ENCODE measurements at regions not wholly inside any gene's neighbourhood (a gene's known extent, or its start where the extent isn't known, plus 50 kb on each side); places are given as distances from the start of the nearest gene placed in this dataset.

DNA sequence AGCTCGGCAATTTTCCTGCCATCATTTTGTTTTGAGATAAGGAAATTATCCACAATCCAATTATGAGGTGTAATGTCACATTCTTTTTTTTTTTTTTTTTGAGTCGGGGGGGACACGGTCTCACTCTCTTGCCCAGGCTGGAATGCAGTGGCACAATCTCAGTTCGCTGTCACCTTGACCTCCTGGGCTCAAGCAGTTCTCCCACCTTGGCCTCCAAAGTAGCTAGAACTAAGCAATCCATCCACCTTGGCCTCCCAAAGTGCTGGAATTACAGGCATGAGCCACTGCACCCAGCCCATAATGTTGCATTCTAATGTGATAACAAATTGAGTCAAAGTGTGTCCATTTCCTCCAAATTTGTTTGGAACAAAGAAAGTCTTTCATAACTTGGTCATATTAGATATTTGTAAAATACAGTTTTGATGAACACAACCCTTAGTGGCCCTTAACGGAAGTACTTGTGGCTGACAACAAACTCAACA lies 144.1 kb upstream of the AFDN start:
- no peak overlapping the region for H3K4me3 ChIP-seq (ENCODE audit: low read depth, low read length)
- TF ChIP-seq, protein P1, sequence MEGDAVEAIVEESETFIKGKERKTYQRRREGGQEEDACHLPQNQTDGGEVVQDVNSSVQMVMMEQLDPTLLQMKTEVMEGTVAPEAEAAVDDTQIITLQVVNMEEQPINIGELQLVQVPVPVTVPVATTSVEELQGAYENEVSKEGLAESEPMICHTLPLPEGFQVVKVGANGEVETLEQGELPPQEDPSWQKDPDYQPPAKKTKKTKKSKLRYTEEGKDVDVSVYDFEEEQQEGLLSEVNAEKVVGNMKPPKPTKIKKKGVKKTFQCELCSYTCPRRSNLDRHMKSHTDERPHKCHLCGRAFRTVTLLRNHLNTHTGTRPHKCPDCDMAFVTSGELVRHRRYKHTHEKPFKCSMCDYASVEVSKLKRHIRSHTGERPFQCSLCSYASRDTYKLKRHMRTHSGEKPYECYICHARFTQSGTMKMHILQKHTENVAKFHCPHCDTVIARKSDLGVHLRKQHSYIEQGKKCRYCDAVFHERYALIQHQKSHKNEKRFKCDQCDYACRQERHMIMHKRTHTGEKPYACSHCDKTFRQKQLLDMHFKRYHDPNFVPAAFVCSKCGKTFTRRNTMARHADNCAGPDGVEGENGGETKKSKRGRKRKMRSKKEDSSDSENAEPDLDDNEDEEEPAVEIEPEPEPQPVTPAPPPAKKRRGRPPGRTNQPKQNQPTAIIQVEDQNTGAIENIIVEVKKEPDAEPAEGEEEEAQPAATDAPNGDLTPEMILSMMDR (IDR thresholded peaks at IDR 0.05; ENCODE audit: low read depth, low read length, missing control alignments), result no peak
- DNase-seq, result no peak
- no peaks in the 10 kb centered on the region for H3K36me3 ChIP-seq (replicated peaks)
- peak overlapping the region; percentile 54 for H3K27ac ChIP-seq
- peaks cover 3% of the 10 kb centered on the region for H3K27me3 ChIP-seq (replicated peaks)
- in situ Hi-C loops (cut with HindIII; ENCODE audit: low pct_ligation_motif_present, low sequenced_read_pairs), result no loop called here

GRCh38 chr6:167683028-167683862 lies 143.5 kb upstream of the AFDN start:
- H3K4me3 ChIP-seq (ENCODE audit: low read depth, low read length), result no peak overlapping the region
- DNase-seq, result peak; percentile 93
- no peaks in the 10 kb centered on the region for H3K27me3 ChIP-seq (replicated peaks)
- H3K27ac ChIP-seq, result peak overlapping the region; percentile 54
- no peaks in the 10 kb centered on the region for H3K36me3 ChIP-seq (replicated peaks)
- TF ChIP-seq, protein P1 (IDR thresholded peaks at IDR 0.05; ENCODE audit: low read depth, low read length, missing control alignments), result no peak
- in situ Hi-C loops (cut with HindIII; ENCODE audit: low pct_ligation_motif_present, low sequenced_read_pairs), result no loop called here

DNA sequence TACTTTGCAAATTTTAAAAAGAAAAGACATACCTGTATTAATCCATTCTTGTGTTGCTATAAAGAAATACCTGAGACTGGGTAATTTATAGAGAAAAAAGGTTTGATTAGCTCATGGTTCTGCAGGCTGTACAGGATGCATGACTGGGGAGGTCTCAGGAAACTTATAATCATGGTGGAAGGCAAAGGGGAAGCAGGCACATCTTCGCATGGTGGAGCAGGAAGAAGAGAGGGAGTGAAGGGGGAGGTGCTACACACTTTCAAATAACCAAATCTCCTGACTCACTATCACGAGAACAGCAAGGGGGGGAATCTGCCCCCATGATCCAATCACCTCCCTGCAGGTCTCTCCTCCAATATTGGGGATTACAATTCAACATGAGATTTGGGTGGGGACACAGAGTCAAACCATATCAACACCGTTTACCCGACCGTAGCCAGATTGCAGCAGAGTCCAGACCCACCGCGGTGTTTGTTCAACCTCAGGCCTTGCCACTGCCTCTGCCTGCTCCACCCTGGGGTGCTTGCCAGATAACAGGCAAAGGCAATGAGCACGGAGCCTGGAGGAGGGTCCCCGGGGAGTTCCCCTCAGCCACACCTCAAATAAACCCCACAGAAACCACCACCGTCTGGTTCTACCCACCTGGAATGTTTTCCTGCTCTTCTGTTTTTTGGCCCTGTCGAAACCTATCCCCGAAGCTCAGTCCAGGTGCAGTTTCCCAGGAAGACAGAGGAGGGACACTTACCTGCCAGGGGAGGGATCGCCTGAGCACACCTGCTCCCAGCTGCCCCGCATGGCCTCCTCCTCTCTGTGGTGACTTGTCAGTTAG lies 142.2 kb upstream of the AFDN start:
- Histone ChIP-seq H3K36me3 (replicated peaks) (no peaks in the 10 kb centered on the region), H3K4me3 (ENCODE audit: low read depth, low read length) (no peak overlapping the region), H3K27me3 (replicated peaks) (no peaks in the 10 kb centered on the region), H3K27ac (no peak overlapping the region)
- TF ChIP-seq, protein P1 (IDR thresholded peaks at IDR 0.05; ENCODE audit: low read depth, low read length, missing control alignments), result no peak
- in situ Hi-C loops (cut with HindIII; ENCODE audit: low pct_ligation_motif_present, low sequenced_read_pairs), result no loop called here
- DNase-seq, result no peak

DNA sequence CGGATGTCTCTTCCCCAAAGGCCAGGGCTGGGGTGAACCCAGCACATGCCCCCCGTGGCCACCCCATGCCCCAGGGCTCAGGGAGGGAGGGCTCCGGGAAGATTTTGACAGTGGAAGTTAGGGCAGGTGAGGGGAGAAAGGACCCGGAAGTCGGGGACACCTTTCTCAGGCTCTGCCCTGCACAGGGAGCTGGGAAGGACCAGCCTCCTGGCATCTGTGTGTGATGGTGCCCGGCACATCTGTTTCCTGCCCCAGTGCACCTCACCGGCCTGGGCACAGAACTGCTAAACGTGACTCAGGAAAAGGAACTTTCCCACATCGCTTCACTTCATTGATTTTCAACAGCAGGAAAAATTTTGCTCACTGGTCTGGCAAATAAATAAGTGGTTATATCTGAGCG lies 141.1 kb upstream of the AFDN start:
- DNase-seq, result no peak
- in situ Hi-C loops (cut with HindIII; ENCODE audit: low pct_ligation_motif_present, low sequenced_read_pairs), result no loop called here

GRCh38 chr6:167686204-167686893 lies 140.4 kb upstream of the AFDN start:
- H3K36me3 ChIP-seq (replicated peaks), result no peaks in the 10 kb centered on the region
- TF ChIP-seq, protein P1 (IDR thresholded peaks at IDR 0.05; ENCODE audit: low read depth, low read length, missing control alignments), result no peak
- in situ Hi-C loops (cut with HindIII; ENCODE audit: low pct_ligation_motif_present, low sequenced_read_pairs), result no loop called here

More for the DNA sequence above, 141.1 kb upstream of the AFDN start:
- H3K27ac ChIP-seq, result no peak overlapping the region
- no peaks in the 10 kb centered on the region for H3K36me3 ChIP-seq (replicated peaks)
- H3K27me3 ChIP-seq (replicated peaks), result no peaks in the 10 kb centered on the region
- TF ChIP-seq, protein P1 (IDR thresholded peaks at IDR 0.05; ENCODE audit: low read depth, low read length, missing control alignments), result no peak
- H3K4me3 ChIP-seq (ENCODE audit: low read depth, low read length), result no peak overlapping the region

More at GRCh38 chr6:167686204-167686893, 140.4 kb upstream of the AFDN start:
- H3K27ac ChIP-seq, result no peak overlapping the region
- H3K27me3 ChIP-seq (replicated peaks), result no peaks in the 10 kb centered on the region
- no peak overlapping the region for H3K4me3 ChIP-seq (ENCODE audit: low read depth, low read length)
- no peak for DNase-seq
